ENCODE measurements at regions not wholly inside any gene's neighbourhood (a gene's known extent, or its start where the extent isn't known, plus 50 kb on each side); places are given as distances from the start of the nearest gene placed in this dataset.

DNA sequence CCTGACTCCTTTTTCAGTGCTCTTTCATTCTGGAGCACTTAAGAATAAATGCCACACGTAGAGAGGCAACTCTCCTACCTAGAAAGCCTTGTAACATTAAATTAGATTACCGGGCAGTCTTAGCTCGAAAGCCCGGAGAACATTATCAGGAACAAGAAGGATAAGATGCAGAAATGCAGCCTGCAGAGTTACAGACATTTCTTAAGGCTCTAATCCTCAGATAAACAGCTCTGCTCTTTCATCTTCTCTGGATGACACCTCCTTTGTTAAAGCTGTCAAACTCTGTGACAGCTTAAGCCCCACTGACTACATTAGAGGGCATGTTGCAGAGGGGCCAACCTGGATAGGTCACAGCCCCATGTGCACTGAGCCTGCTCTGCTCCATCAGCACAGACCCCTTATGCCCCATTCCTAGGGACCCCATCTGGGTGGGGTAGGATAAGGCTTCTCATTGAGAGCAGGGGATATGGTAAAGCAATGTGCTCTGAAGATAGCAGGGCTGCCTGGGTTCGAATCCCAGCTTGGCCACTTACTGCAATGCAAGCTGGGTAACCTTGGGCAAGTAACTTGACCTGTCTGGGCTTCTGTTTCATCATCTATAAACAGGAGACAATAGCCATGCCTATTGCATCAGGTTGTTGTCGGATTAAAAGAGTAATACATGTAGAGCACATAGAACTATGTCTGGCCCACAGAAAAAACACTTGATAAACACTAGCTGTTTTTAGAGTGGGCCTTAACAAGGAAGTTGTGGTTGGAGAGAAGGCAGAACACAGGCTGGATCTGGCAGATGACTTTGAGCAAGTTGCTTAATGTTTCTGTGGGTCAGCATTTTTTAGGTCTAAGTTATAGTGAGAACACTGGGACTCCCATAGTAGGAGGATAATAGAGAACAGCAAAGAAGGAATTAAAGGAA, 111.4 kb downstream of the THNSL2 start:
- no peak overlapping the region for H3K4ac ChIP-seq (ENCODE audit: low read depth, low read length)
- no peak overlapping the region for H2AK9ac ChIP-seq (replicated peaks; ENCODE audit: low read depth, low read length, poor library complexity)
- H2BK120ac ChIP-seq (ENCODE audit: low read depth, low read length), result no peak overlapping the region
- no peaks in the 10 kb centered on the region; the same call in 1 of the 2 replicates for H3K27me3 ChIP-seq (ENCODE audit: control insufficient read depth, insufficient read depth, low read length)
- H3K9me3 ChIP-seq (ENCODE audit: control insufficient read depth, insufficient read depth, low read length), result peaks cover 3% of the 10 kb centered on the region; the same call in 1 of the 2 replicates
- H3K9me1 ChIP-seq (ENCODE audit: insufficient read depth, low read length), result no peaks in the 10 kb centered on the region
- H3K4me1 ChIP-seq (ENCODE audit: control insufficient read depth, insufficient read depth, low read length), result no peaks in the 10 kb centered on the region
- H4K20me1 ChIP-seq (ENCODE audit: insufficient read depth, low read length), result no peaks in the 10 kb centered on the region
- H3K27ac ChIP-seq (ENCODE audit: insufficient read depth, low read length), result no peak overlapping the region
- ATAC-seq (ENCODE audit: low read depth), result no peak
- intact Hi-C loops (cut with micrococcal nuclease), result no loop called here
- no peaks in the 10 kb centered on the region for H3K36me3 ChIP-seq (ENCODE audit: control insufficient read depth, insufficient read depth, low read length)
- TF ChIP-seq RFX5 (IDR thresholded peaks at IDR 0.05; ENCODE audit: low read depth, low read length) (no peak), CHD1 (IDR thresholded peaks at IDR 0.05; ENCODE audit: low read depth, low read length) (no peak)
- dilution Hi-C loops (cut with HindIII; ENCODE audit: low sequenced_read_pairs, unreplicated experiment), result no loop called here
- H2AFZ ChIP-seq (replicated peaks; ENCODE audit: low read length, poor library complexity), result no peak overlapping the region
- H3K9ac ChIP-seq (ENCODE audit: low read depth, low read length), result no peak overlapping the region
- no peak overlapping the region for H4K91ac ChIP-seq (ENCODE audit: insufficient read depth, low read depth, low read length)
- ChIA-PET CTCF (interaction anchor here (0.6 kb wide), 1 partner anchor 145 kb away, joined by 3 read pairs; no protein-coding TSS in a partner anchor), POLR2A (ENCODE audit: unreplicated experiment) (no interaction called here)
- H3K14ac ChIP-seq (replicated peaks; ENCODE audit: low read depth, low read length), result no peak overlapping the region
- no peak overlapping the region for H2AK5ac ChIP-seq (ENCODE audit: low read depth, low read length)
- H2BK15ac ChIP-seq (ENCODE audit: low read depth, low read length), result no peak overlapping the region
- no peak overlapping the region for H3K18ac ChIP-seq (ENCODE audit: low read depth, low read length)
- H3K23ac ChIP-seq (ENCODE audit: low read depth, low read length), result no peak overlapping the region
- H3K79me1 ChIP-seq (ENCODE audit: low read depth in 1 of 2, low read length in 2 of 2), result no peaks in the 10 kb centered on the region
- H3K4me2 ChIP-seq (ENCODE audit: low read depth, low read length), result no peak overlapping the region
- H2BK5ac ChIP-seq (ENCODE audit: low read depth, low read length, poor library complexity, severe bottlenecking), result no peak overlapping the region
- WGBS, 2 experiments (ENCODE audit: extremely low coverage in 2 of 2, insufficient read length in 1 of 2), result no CpG with 5 or more reads among the region's 6 CpGs
- H4K5ac ChIP-seq (ENCODE audit: low read depth, low read length), result no peak overlapping the region
- no peak overlapping the region for H2BK20ac ChIP-seq (ENCODE audit: low read depth, low read length)
- no peak overlapping the region for H4K8ac ChIP-seq (ENCODE audit: low read depth in 2 of 2, low read length in 2 of 2)
- in situ Hi-C loops (cut with MboI; ENCODE audit: low sequenced_read_pairs), result no loop called here
- no peak overlapping the region for H3K4me3 ChIP-seq (ENCODE audit: insufficient read depth, low read depth, low read length)
- DNase-seq, result no peak
- H3K56ac ChIP-seq (ENCODE audit: extremely low read depth, insufficient read depth, low read length), result no peak overlapping the region
- BruUV-seq (replicated peaks), result no TSS peak
